GM23248 (cell line): ENCODE measurements at regions not wholly inside any gene's neighbourhood (a gene's known extent, or its start where the extent isn't known, plus 50 kb on each side); places are given as distances from the start of the nearest gene placed in this dataset.
A peak's percentile ranks its signal among the peaks of the same experiment; 100 is the strongest.

Source experiments
- DNase-seq: peaks from one replicate; pipeline ENCODE4 v3.0.0-alpha.2; 2015
- H2AFZ ChIP-seq: fragments of 200-600 bp; sonication (generic); 2 replicates; pipeline ENCODE4 v1.6.1; 2016; ENCODE audit warnings: antibody characterized with exemption
- H3F3A ChIP-seq: fragments of 200-600 bp; sonication (generic); 2 replicates; pipeline ENCODE4 v1.6.1; 2016; ENCODE audit warnings: mild to moderate bottlenecking, antibody characterized with exemption, mixed run types; ENCODE audit not compliant: insufficient read depth
- H3K27ac ChIP-seq: fragments of 200-600 bp; sonication (generic); 2 replicates; pipeline ENCODE4 v1.5.1; 2016; ENCODE audit warnings: mild to moderate bottlenecking
- H3K27me3 ChIP-seq: fragments of 200-600 bp; sonication (generic); replicated peaks from 2 replicates; pipeline ENCODE4 v1.6.1; 2016; ENCODE audit warnings: mild to moderate bottlenecking; ENCODE audit not compliant: insufficient read depth
- H3K36me3 ChIP-seq: fragments of 200-600 bp; sonication (generic); 2 replicates; pipeline ENCODE4 v1.6.1; 2016; ENCODE audit warnings: low read depth, mild to moderate bottlenecking
- H3K4me1 ChIP-seq: fragments of 200-600 bp; sonication (generic); 2 replicates; pipeline ENCODE4 v1.6.1; 2016; ENCODE audit warnings: mild to moderate bottlenecking; ENCODE audit not compliant: insufficient read depth
- H3K4me2 ChIP-seq: fragments of 200-600 bp; sonication (generic); one replicate; pipeline ENCODE4 v1.6.1; 2016; ENCODE audit warnings: mild to moderate bottlenecking; ENCODE audit not compliant: unreplicated experiment
- H3K4me3 ChIP-seq: fragments of 200-600 bp; sonication (generic); 2 replicates; pipeline ENCODE4 v1.5.1; 2016; ENCODE audit warnings: mild to moderate bottlenecking
- H3K79me2 ChIP-seq: fragments of 200-600 bp; sonication (generic); 2 replicates; pipeline ENCODE4 v1.6.1; 2016; ENCODE audit warnings: mild to moderate bottlenecking; ENCODE audit not compliant: insufficient read depth
- H3K9ac ChIP-seq: fragments of 200-600 bp; sonication (generic); 2 replicates; pipeline ENCODE4 v1.6.1; 2016; ENCODE audit warnings: mild to moderate bottlenecking
- H3K9me2 ChIP-seq: fragments of 200-600 bp; sonication (generic); 2 replicates; pipeline ENCODE4 v1.6.1; 2016; ENCODE audit warnings: mixed run types, mild to moderate bottlenecking, moderate library complexity; ENCODE audit not compliant: insufficient read depth
- H3K9me3 ChIP-seq: fragments of 200-600 bp; sonication (generic); one replicate; pipeline ENCODE4 v1.6.1; 2017; ENCODE audit warnings: low read depth
- H4K20me1 ChIP-seq: fragments of 200-600 bp; sonication (generic); 2 replicates; pipeline ENCODE4 v1.6.0; 2016; ENCODE audit not compliant: insufficient read depth
- EZH2 ChIP-seq: fragments of 200-600 bp; sonication (generic); IDR thresholded peaks from 2 replicates; pipeline ENCODE4 v1.6.1; 2018; ENCODE audit warnings: antibody characterized with exemption, mild to moderate bottlenecking; ENCODE audit not compliant: insufficient read depth, poor library complexity, severe bottlenecking
- EZH2phosphoT487 ChIP-seq: fragments of 200-600 bp; sonication (generic); IDR thresholded peaks from 2 replicates; pipeline ENCODE4 v1.6.1; 2018; ENCODE audit warnings: antibody characterized with exemption, moderate library complexity, mild to moderate bottlenecking, low read depth; ENCODE audit not compliant: insufficient read depth
- WGBS, 2 experiments: methylation state at CpG; one replicate each; pipeline ENCODE4 v1.1.6; 2015 to 2017; ENCODE audit warnings: low lambda C conversion rate in 2 of 2, low coverage in 1 of 2; ENCODE audit errors: missing lambda C conversion rate in 2 of 2; 5-methylcytosine and 5-hydroxymethylcytosine counted together
- in situ Hi-C: fragments of 300-500 bp; cut with MboI; formaldehyde crosslinking; loops from 2 replicates; pipeline ENCODE4 v1.15.0; 2020

- Histone ChIP-seq H3F3A (peaks cover 23% of the 10 kb centered on the region; the same call in 1 of the 2 replicates), H3K4me3 (no peak overlapping the region), H3K27ac (no peak overlapping the region), H3K9me3 (no peaks in the 10 kb centered on the region), H2AFZ (no peak overlapping the region), H3K4me2 (no peak overlapping the region), H3K36me3 (peaks cover 1% of the 10 kb centered on the region; the same call in 1 of the 2 replicates), H4K20me1 (no peaks in the 10 kb centered on the region), H3K27me3 (no peaks in the 10 kb centered on the region), H3K4me1 (peaks cover 20% of the 10 kb centered on the region), H3K79me2 (no peaks in the 10 kb centered on the region), H3K9me2 (no peaks in the 10 kb centered on the region), H3K9ac (no peak overlapping the region)
- peak; percentile 23 for DNase-seq
- WGBS, 2 experiments: 83 to 86% methylated on average over 4 of the region's 4 CpGs
- in situ Hi-C loops: no loop called here
- TF ChIP-seq EZH2phosphoT487: no peak
- no peak for TF ChIP-seq EZH2
These were observed 123.8 kb upstream of the NAA20 start for GRCh38 chr20:19893356-19893755.

GRCh38 chr20:19895761-19896160 lies 121.4 kb upstream of the NAA20 start:
- H3K27ac ChIP-seq: no peak overlapping the region
- no peak overlapping the region for H2AFZ ChIP-seq
- H3K4me1 ChIP-seq: no peaks in the 10 kb centered on the region
- H3K79me2 ChIP-seq: no peaks in the 10 kb centered on the region
- in situ Hi-C loops: no loop called here
- H3K27me3 ChIP-seq: no peaks in the 10 kb centered on the region
- 0 out of 2 replicates have a peak, but pooled peaks cover under 1% of the 10 kb centered on the region for H3F3A ChIP-seq
- no peaks in the 10 kb centered on the region for H4K20me1 ChIP-seq
- TF ChIP-seq EZH2: no peak
- 88 to 92% methylated on average over 2 of the region's 2 CpGs for WGBS, 2 experiments
- H3K36me3 ChIP-seq: peaks cover 13% of the 10 kb centered on the region; the same call in 1 of the 2 replicates
- no peak overlapping the region for H3K9ac ChIP-seq
- no peak for DNase-seq
- no peak overlapping the region for H3K4me2 ChIP-seq
- H3K9me2 ChIP-seq: no peaks in the 10 kb centered on the region
- H3K9me3 ChIP-seq: no peaks in the 10 kb centered on the region
- H3K4me3 ChIP-seq: no peak overlapping the region

GRCh38 chr20:19897891-19898290 lies 119.3 kb upstream of the NAA20 start:
- DNase-seq: no peak
- 95 to 97% methylated on average over 6 of the region's 6 CpGs for WGBS, 2 experiments

GRCh38 chr20:19901226-19901625 lies 115.9 kb upstream of the NAA20 start:
- H3K4me1 ChIP-seq: peaks cover 4% of the 10 kb centered on the region
- no peak overlapping the region for H3K4me3 ChIP-seq
- no peak overlapping the region for H3K4me2 ChIP-seq
- H3K9me2 ChIP-seq: no peaks in the 10 kb centered on the region
- no peak overlapping the region for H3K27ac ChIP-seq
- H3K9me3 ChIP-seq: no peaks in the 10 kb centered on the region
- no peaks in the 10 kb centered on the region for H3F3A ChIP-seq
- TF ChIP-seq EZH2 (no peak), EZH2phosphoT487 (no peak)
- no peaks in the 10 kb centered on the region for H4K20me1 ChIP-seq
- H2AFZ ChIP-seq: no peak overlapping the region
- DNase-seq: peak; percentile 27
- H3K9ac ChIP-seq: no peak overlapping the region
- peaks cover 13% of the 10 kb centered on the region; the same call in 1 of the 2 replicates for H3K36me3 ChIP-seq
- H3K79me2 ChIP-seq: no peaks in the 10 kb centered on the region
- 78 to 79% methylated on average over 9 of the region's 9 CpGs for WGBS, 2 experiments
- no peaks in the 10 kb centered on the region for H3K27me3 ChIP-seq
- in situ Hi-C loops: no loop called here

More at GRCh38 chr20:19897891-19898290, 119.3 kb upstream of the NAA20 start:
- in situ Hi-C loops: no loop called here
- Histone ChIP-seq H3K9me3 (no peaks in the 10 kb centered on the region), H3K4me1 (peaks cover 4% of the 10 kb centered on the region), H3K4me2 (no peak overlapping the region), H3K9ac (no peak overlapping the region), H4K20me1 (no peaks in the 10 kb centered on the region), H3K27me3 (no peaks in the 10 kb centered on the region), H3K4me3 (no peak overlapping the region), H3K36me3 (peaks cover 13% of the 10 kb centered on the region; the same call in 1 of the 2 replicates), H3K9me2 (no peaks in the 10 kb centered on the region), H3F3A (no peaks in the 10 kb centered on the region), H3K79me2 (no peaks in the 10 kb centered on the region), H3K27ac (no peak overlapping the region), H2AFZ (no peak overlapping the region)
- TF ChIP-seq EZH2phosphoT487 (no peak), EZH2 (no peak)
